ENCODE measurements at regions not wholly inside any gene's neighbourhood (a gene's known extent, or its start where the extent isn't known, plus 50 kb on each side); places are given as distances from the start of the nearest gene placed in this dataset.

- TF ChIP-seq POLR2AphosphoS5 (IDR thresholded peaks at IDR 0.05) (no peak), POLR2A (IDR thresholded peaks at IDR 0.05) (no peak)
- TF ChIP-seq, protein P1, sequence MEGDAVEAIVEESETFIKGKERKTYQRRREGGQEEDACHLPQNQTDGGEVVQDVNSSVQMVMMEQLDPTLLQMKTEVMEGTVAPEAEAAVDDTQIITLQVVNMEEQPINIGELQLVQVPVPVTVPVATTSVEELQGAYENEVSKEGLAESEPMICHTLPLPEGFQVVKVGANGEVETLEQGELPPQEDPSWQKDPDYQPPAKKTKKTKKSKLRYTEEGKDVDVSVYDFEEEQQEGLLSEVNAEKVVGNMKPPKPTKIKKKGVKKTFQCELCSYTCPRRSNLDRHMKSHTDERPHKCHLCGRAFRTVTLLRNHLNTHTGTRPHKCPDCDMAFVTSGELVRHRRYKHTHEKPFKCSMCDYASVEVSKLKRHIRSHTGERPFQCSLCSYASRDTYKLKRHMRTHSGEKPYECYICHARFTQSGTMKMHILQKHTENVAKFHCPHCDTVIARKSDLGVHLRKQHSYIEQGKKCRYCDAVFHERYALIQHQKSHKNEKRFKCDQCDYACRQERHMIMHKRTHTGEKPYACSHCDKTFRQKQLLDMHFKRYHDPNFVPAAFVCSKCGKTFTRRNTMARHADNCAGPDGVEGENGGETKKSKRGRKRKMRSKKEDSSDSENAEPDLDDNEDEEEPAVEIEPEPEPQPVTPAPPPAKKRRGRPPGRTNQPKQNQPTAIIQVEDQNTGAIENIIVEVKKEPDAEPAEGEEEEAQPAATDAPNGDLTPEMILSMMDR (IDR thresholded peaks at IDR 0.05) = no peak
- H3K4me3 ChIP-seq = no peak overlapping the region
- DNase-seq (ENCODE audit: low spot score) = no peak
- intact Hi-C loops (cut with DNase I) = no loop called here
- H3K27me3 ChIP-seq (replicated peaks; ENCODE audit: insufficient read depth) = no peaks in the 10 kb centered on the region
- 86% methylated on average over 10 of the region's 10 CpGs for WGBS
- no peak overlapping the region for H3K27ac ChIP-seq
- H3K9me3 ChIP-seq = no peaks in the 10 kb centered on the region
- H3K36me3 ChIP-seq = no peaks in the 10 kb centered on the region
- H3K4me1 ChIP-seq (replicated peaks) = no peaks in the 10 kb centered on the region
Observed at GRCh38 chr15:31523027-31523654, 196.5 kb downstream of the KLF13 start.

DNA sequence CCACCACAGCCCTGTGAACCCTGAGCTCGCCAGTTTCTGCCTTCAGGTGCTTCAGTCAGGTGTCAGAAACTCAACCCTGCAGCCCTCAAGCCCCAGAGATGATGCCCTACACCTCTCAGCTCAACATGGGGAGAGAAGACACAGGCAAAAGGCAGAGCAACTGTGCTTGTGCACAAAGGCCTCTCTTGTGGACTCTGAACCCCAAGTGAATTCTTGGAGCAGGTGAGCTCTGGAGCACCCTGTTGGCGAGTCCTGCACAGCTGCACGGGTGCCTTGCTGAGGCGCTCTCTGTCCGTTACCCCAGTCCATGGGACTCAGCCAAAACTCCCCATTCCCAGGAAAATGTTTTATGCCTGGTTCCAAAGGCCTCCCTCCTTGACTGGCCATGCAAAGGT is 197.0 kb downstream of the KLF13 start:
- DNase-seq (ENCODE audit: low spot score) = no peak
- WGBS = 87% methylated on average over 5 of the region's 5 CpGs
- Histone ChIP-seq H3K4me1 (replicated peaks) (no peaks in the 10 kb centered on the region), H3K27ac (no peak overlapping the region), H3K36me3 (no peaks in the 10 kb centered on the region), H3K4me3 (no peak overlapping the region), H3K9me3 (no peaks in the 10 kb centered on the region), H3K27me3 (replicated peaks; ENCODE audit: insufficient read depth) (no peaks in the 10 kb centered on the region)
- intact Hi-C loops (cut with DNase I) = no loop called here
- TF ChIP-seq POLR2A (IDR thresholded peaks at IDR 0.05) = no peak
- TF ChIP-seq, protein P1 (IDR thresholded peaks at IDR 0.05) = no peak

GRCh38 chr15:31525185-31525695 is 198.6 kb downstream of the KLF13 start:
- intact Hi-C loops (cut with DNase I) = no loop called here
- TF ChIP-seq, protein P1 (IDR thresholded peaks at IDR 0.05) = no peak
- no peak for TF ChIP-seq POLR2AphosphoS5 (IDR thresholded peaks at IDR 0.05)
- no peak for TF ChIP-seq POLR2A (IDR thresholded peaks at IDR 0.05)
- no peaks in the 10 kb centered on the region for H3K27me3 ChIP-seq (replicated peaks; ENCODE audit: insufficient read depth)
- H3K4me3 ChIP-seq = no peak overlapping the region
- no peaks in the 10 kb centered on the region for H3K9me3 ChIP-seq
- no peaks in the 10 kb centered on the region for H3K4me1 ChIP-seq (replicated peaks)
- no peaks in the 10 kb centered on the region for H3K36me3 ChIP-seq
- H3K27ac ChIP-seq = no peak overlapping the region
- DNase-seq (ENCODE audit: low spot score) = no peak
- WGBS = 89% methylated on average over 8 of the region's 8 CpGs

DNA sequence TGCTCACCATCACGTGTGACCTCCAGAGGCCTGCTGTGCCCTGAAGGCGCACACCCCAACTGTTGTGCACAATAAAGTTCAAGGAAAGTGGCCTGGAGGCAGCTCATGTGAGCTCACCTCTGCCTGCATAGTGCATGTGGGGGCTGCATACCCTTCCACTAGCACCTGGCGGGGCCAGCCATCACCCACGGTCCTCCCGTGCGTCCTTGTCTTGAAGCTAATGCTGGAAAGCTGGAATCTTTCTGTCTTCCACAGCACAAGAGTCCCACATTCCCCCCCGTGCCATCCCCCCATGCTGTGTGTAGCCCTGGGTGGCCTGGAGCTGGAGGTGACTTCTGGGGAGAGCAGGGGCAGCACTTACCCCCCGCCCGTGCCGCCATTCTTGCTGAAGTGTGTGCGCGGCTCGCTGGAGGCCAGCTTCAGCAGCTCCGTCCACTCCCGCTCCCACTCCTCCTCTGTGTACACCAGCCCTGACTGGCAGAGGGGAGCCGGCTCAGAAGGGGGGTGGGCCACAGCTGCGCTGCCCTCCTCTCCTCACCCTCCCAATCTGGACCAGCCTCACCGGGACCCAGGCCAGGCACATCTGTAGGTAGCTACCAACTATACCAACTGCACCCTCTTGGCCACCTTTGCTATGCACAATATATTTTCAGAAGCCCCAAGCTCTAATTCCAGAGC is 199.5 kb downstream of the KLF13 start:
- intact Hi-C loops (cut with DNase I) = no loop called here
- DNase-seq (ENCODE audit: low spot score) = no peak
- H3K36me3 ChIP-seq = no peaks in the 10 kb centered on the region
- 86% methylated on average over 17 of the region's 18 CpGs for WGBS
- no peaks in the 10 kb centered on the region for H3K4me1 ChIP-seq (replicated peaks)
- no peaks in the 10 kb centered on the region for H3K9me3 ChIP-seq
- TF ChIP-seq POLR2A (IDR thresholded peaks at IDR 0.05) (no peak), POLR2AphosphoS5 (IDR thresholded peaks at IDR 0.05) (no peak)
- TF ChIP-seq, protein P1 (IDR thresholded peaks at IDR 0.05) = no peak
- H3K4me3 ChIP-seq = no peak overlapping the region
- H3K27ac ChIP-seq = no peak overlapping the region
- no peaks in the 10 kb centered on the region for H3K27me3 ChIP-seq (replicated peaks; ENCODE audit: insufficient read depth)

Measured in prostate gland (tissue), 2 donors.